Kidney epithelial cell (primary cell): ENCODE measurements at regions not wholly inside any gene's neighbourhood (a gene's known extent, or its start where the extent isn't known, plus 50 kb on each side); places are given as distances from the start of the nearest gene placed in this dataset.
"Not testable (repeated sequence)": the region's sequence is repeated elsewhere in the genome, so short reads cannot be mapped to it uniquely, and the experiment has no call there.

ENCODE experiments used
- DNase-seq: peaks from one replicate; pipeline ENCODE4 v3.0.0-alpha.2; 2010; ENCODE audit warnings: low read depth
- H3K27me3 ChIP-seq: 2 replicates; pipeline ENCODE4 v1.6.0; 2011; ENCODE audit warnings: low read length; ENCODE audit not compliant: control insufficient read depth, insufficient read depth
- H3K36me3 ChIP-seq: 2 replicates; pipeline ENCODE4 v1.5.1; 2011; ENCODE audit warnings: low read length; ENCODE audit not compliant: control insufficient read depth, insufficient read depth
- H3K4me3 ChIP-seq: 2 replicates; pipeline ENCODE4 v1.5.1; 2011; ENCODE audit warnings: low read depth, mild to moderate bottlenecking, control low read depth, low read length
- CTCF ChIP-seq: IDR thresholded peaks from 2 replicates; pipeline ENCODE4 v1.5.1; 2011; ENCODE audit warnings: mild to moderate bottlenecking, moderate library complexity, low read length, control low read depth, inconsistent platforms; ENCODE audit not compliant: insufficient read depth, poor library complexity, severe bottlenecking

GRCh38 chr10:28988980-28989379, 299.9 kb upstream of the LYZL1 start:
- no peaks in the 10 kb centered on the region for H3K36me3 ChIP-seq
- no peak for DNase-seq
- no peaks in the 10 kb centered on the region for H3K27me3 ChIP-seq
- H3K4me3 ChIP-seq: no peak overlapping the region
- no peak for TF ChIP-seq CTCF

DNA sequence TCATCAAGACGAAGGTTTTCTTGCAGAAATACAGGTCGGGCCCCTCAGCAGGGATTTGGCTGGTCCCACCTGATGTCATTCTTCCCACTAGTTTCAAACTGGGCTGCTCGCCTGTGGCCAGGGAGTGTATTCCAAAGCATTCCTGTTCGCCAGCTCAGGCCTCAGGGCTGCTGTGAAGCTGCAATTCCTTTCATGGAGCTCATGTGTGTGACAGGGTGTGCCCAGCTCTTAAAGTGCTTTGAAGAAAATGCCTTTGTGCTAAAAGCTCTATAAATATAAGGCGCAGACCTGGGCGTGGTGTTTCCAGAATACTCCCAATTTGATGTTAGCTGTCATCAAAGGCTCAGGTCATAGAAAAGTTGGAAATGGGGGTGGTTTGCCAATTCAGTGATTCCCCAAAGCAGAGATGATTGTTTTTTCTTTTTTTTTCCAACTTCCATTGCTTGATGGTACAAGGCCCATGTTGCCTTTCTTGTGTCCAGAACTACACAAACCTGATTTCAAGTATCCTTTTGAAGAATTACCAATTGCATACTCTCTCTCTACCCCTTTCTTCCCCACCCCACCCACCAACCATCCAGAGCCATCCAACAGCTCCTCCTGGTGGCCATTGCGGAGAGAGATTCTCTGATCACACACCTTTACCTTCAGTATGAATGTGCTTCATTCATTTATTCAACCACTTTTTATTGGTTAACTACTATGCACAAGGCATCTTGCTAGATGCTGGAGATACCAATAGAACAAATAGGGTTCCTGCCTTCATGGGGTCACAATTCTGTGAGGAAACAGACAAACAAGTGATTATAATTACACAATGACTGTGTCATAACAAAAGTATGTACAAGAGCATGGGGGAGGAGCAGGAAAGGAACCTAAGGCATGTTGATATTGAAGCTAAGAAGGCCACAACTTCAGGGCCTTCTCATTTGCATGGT, 297.3 kb upstream of the LYZL1 start:
- Histone ChIP-seq H3K27me3 (no peaks in the 10 kb centered on the region), H3K4me3 (no peak overlapping the region), H3K36me3 (no peaks in the 10 kb centered on the region)
- DNase-seq: peak; percentile 70
- TF ChIP-seq CTCF: peak; percentile 88

DNA sequence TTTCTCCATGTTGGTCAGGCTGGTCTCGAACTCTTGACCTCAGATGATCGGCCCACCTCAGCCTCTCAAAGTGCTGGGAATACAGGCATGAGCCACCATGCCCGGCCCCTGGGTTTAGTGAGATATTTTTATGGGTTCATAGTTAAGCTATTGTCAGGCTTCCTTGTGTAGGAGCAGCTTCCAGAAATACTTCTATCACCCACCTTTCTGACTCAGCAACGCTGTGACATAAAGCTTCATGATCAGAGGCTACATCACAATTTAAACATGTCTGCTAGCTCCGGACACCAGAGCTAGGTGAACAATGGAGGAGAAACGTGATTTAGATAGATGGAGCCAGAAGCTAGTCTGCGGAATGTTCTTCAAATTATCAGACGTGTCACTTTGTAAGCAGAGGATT, 295.8 kb upstream of the LYZL1 start:
- Histone ChIP-seq H3K4me3 (no peak overlapping the region), H3K36me3 (no peaks in the 10 kb centered on the region), H3K27me3 (no peaks in the 10 kb centered on the region)
- DNase-seq: no peak
- TF ChIP-seq CTCF: no peak

- Histone ChIP-seq H3K4me3 (no peak overlapping the region), H3K36me3 (no peaks in the 10 kb centered on the region), H3K27me3 (no peaks in the 10 kb centered on the region)
- no peak for DNase-seq
- TF ChIP-seq CTCF: no peak
Measured at GRCh38 chr10:28993861-28994260, 295.0 kb upstream of the LYZL1 start.

GRCh38 chr10:28994802-28995201, 294.1 kb upstream of the LYZL1 start:
- H3K27me3 ChIP-seq: not testable (repeated sequence)

DNA sequence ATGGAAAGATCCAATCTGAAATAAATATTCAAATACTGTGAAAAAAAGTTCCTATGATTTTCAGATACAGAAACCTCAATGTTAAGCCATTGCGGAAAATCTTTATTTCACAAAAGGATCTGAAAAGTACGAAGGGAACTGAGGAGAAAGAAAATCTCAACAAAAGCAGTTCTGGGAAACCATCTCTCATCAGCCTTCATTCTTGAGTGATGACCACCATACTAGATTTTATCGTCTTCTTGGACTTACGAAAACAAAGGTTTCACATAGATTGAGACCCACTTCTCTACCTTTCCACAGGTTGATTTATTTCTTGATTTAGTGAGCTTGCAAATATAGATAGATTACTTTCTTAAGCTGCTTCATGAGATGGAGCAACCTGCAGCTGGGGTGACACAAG, 293.4 kb upstream of the LYZL1 start:
- TF ChIP-seq CTCF: no peak
- DNase-seq: no peak
- H3K27me3 ChIP-seq: no peaks in the 10 kb centered on the region
- H3K4me3 ChIP-seq: no peak overlapping the region
- no peaks in the 10 kb centered on the region for H3K36me3 ChIP-seq

More at GRCh38 chr10:28994802-28995201, 294.1 kb upstream of the LYZL1 start:
- not testable (repeated sequence) for DNase-seq, H3K4me3 ChIP-seq, H3K36me3 ChIP-seq
